M059J (cell line): ENCODE measurements at regions not wholly inside any gene's neighbourhood (a gene's known extent, or its start where the extent isn't known, plus 50 kb on each side); places are given as distances from the start of the nearest gene placed in this dataset.
"Not testable (repeated sequence)": the region's sequence is repeated elsewhere in the genome, so short reads cannot be mapped to it uniquely, and the experiment has no call there.

Source experiments
- DNase-seq: peaks from one replicate; pipeline ENCODE4 v3.0.0-alpha.2; 2012; ENCODE audit warnings: low read depth

GRCh38 chr14:53399057-53399456, 245.9 kb upstream of the DDHD1 start:
- peak; percentile 25 for DNase-seq

DNA sequence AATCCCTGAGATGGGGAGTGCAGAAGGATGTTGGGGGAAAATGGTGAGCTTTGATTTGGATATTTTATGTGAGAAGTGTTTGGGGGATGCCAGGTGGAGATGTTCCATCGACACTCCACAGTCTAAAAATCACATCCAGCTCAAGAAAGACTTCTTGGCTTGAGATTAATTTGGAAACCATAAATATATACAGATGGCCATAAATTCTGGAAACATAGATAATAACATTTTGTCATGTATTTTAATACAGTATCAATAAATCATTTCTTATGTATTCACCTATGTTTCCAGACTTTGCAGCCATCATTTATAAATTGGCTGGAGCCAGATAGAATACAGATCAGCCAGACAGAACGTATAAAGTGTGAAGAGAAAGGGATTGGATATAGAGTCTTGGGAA, 245.5 kb upstream of the DDHD1 start:
- no peak for DNase-seq

GRCh38 chr14:53395267-53395666, 242.1 kb upstream of the DDHD1 start:
- DNase-seq, result not testable (repeated sequence)

- DNase-seq, result peak; percentile 89
These were observed 238.6 kb upstream of the DDHD1 start for GRCh38 chr14:53391631-53392285.

- DNase-seq, result peak; percentile 75
These were observed 238.0 kb upstream of the DDHD1 start for GRCh38 chr14:53391156-53391555.

GRCh38 chr14:53390008-53390407, 236.9 kb upstream of the DDHD1 start:
- DNase-seq, result no peak

DNA sequence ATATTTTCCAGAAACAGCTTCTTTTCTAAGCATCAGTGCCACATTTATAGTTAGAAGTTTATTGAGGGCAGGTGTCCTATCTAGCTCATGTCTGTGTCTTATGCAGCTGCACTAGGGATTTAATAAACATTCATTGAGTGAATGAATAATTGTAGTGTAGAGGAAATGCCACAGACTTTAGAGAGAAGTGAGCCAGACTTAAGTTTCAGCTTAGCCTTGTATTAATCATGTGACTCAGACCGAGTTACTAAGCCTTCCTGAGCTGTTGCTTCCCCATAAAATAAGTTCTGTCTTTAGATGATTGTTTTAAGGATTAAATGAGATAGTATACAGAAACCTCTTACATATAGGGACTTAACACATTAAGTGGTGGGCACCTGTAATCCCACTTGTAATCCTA, 236.1 kb upstream of the DDHD1 start:
- DNase-seq, result peak; percentile 30

DNA sequence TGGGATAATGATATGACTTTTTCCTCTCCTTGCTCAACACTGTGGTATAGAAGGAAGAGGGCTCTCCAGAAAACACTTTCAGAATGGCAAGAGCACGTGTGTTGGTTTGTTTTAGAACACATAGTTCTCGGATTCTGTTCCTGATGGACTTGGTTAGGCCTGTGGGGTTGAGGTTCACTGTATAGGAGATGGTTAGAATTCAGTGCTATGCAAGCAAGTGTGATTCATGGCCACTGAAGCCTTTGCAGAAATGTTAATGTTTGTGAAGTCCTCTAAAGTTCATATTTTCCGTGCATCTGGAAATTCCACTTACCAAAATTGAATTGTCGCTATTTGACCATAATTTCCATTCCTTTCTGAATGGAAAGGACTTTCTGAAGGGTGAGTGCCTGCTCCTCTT, 233.2 kb upstream of the DDHD1 start:
- DNase-seq, result no peak

DNA sequence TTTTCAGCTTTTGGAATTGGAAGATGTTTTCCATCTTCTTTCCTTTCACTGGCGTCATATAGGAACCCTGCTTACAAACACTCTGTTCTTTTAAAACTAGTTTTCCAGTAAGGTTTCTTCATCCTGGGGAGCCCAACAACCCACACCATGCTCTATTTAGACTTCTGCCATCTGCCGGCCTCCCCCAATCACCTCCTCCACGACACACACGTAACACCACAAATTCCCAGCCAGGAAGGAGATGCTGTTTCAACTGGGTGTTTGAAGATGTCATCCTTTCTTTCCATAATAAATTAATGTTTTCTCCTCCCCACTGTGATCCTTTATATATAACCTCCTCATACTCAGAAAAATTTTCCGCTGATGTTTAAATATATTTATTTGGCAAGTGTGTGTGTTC, 231.4 kb upstream of the DDHD1 start:
- no peak for DNase-seq

DNA sequence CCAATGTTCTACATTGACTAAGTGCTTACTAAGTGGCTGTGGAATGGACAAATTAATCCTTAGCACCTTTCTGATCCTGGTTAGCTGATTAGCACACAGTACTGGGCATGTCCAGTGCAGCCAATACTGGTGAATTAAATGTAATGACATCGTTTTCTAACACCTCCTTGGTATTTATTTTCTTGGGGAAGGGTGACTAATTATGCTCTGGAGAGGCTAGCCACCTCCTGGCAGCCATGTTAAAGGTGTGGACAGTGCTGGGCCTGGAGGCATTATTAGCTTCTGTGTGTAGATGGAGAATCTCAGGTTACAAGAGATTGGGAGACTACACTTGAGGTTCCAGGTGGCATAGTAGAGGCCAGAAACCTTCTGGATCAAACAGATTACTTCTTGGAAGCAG, 230.9 kb upstream of the DDHD1 start:
- no peak for DNase-seq

GRCh38 chr14:53381895-53382294, 228.8 kb upstream of the DDHD1 start:
- DNase-seq, result no peak

GRCh38 chr14:53380867-53381225, 227.7 kb upstream of the DDHD1 start:
- no peak for DNase-seq

DNA sequence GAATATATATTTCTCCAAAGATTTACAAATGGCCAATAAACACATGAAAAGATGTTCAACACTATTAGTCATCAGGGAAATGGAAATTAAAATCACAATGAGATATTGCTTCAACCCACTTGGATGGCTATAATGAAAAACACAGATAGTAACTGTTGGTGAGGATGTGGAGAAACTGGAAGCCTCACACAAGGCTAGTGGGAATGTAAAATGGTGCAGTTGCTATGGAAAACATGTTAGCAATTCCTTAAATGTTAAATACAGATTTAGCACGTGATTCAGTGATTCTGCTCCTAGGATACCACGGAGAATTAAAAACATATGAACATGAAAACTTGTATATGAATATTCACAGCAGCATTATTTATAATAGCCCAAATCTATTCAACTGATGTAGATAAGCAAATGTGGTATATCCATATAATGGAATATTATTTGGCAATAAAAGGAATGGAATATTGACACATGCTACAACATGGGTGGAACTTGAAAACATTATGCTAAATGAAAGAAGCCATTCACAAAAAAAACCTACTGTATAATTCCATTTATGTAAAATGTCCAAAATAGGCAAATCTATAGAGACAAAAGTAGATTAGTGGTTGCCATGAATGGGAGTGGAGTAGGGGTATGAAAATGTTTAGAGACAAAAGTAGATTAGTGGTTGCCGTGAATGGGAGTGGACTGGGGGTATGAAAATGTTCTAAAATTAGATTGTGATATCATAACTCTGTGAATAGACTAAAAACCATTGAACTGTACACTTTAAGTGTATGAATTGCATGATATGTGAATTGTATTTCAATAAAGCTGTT, 227.1 kb upstream of the DDHD1 start:
- DNase-seq, result no peak

DNA sequence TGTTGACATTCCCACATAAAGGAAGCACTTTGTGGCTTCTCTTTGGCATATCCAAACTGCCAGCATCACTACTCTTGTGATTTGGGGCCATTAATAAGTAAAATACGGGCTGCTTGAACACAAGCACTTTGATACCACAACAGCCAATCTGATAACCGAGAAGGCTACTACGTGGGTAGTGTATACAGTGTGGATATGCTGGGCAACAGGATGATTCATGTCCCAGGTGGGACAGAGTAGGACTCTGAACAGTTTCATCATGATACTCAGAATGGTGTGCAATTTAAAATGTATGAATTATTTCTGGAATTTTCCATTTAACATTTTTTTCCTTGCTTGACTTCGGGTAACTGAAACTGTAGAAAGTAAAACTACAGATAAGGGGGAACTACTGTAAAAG, 225.0 kb upstream of the DDHD1 start:
- no peak for DNase-seq

DNA sequence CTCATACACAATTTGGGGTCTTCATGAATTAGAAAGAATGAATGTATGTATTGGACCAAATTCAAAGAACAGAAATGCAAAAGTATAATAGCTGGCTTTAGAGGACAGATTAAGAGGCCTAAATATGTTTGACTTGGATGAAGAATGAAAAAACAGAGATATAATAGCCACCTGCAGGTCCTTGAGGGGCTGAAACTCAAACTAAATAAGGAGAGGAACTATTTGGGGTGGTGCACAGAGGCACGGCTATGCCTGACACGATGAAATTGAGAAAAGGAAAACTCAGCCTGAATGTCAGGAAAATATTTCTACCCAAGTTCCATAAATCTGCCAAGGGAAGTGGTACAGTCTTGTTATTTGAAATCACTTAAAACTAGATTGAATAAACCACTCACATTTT, 222.9 kb upstream of the DDHD1 start:
- DNase-seq, result no peak

GRCh38 chr14:53375599-53375998, 222.5 kb upstream of the DDHD1 start:
- DNase-seq, result no peak

DNA sequence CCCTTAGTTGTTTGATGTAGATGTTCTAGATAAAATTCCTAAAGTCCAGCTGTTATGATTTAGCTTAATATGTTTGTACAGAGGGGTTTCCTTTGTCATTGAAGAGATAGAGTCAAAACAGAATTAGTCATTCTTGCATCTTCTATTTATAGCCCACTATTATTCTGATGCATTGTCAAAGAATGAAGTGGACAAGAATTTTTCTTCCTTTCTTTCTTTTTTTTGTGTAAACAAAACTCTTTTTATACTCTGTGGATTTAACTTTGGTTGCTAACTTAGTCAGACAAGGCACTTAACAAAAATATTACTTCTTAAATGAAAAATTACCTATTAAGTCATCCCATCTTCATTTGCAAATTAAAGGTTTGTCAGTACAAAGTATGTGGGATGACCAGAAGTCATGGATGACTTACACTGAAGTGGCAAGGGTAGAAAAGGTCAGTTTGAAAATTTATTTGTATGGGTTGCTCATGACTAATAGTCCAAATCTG, 215.6 kb upstream of the DDHD1 start:
- DNase-seq, result peak; percentile 87

- DNase-seq, result no peak
These were observed 214.9 kb upstream of the DDHD1 start for GRCh38 chr14:53368066-53368465.

DNA sequence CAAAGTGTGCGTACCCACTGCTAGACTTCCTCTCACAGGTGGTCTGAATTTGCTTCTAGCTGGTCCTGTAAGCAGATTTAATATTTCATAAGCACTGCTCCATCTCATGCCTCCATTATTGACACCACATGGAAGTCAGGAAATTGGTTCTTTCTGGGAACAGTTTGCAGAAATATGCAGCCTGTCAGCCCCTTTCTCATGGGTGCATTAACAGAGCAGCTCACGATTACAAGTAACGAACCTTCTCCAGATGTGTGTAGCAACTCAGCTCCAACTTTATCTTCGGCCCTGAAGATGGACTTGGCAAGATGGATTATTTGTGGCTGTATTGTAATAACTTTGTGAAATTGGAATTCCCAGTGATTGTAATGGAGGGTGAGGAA, 214.5 kb upstream of the DDHD1 start:
- no peak for DNase-seq

- DNase-seq, result no peak
These were observed 212.5 kb upstream of the DDHD1 start for GRCh38 chr14:53365486-53366130.

- not testable (repeated sequence) for DNase-seq
These were observed 209.8 kb upstream of the DDHD1 start for GRCh38 chr14:53362916-53363315.

GRCh38 chr14:53360829-53361228, 207.7 kb upstream of the DDHD1 start:
- no peak for DNase-seq

GRCh38 chr14:53358166-53358565, 205.0 kb upstream of the DDHD1 start:
- no peak for DNase-seq
